GM21381 (cell line): ENCODE measurements at regions not wholly inside any gene's neighbourhood (a gene's known extent, or its start where the extent isn't known, plus 50 kb on each side); places are given as distances from the start of the nearest gene placed in this dataset.
"Not testable (repeated sequence)": the region's sequence is repeated elsewhere in the genome, so short reads cannot be mapped to it uniquely, and the experiment has no call there.

Source experiments
- ATAC-seq: cut with Tn5 transposase; IDR thresholded peaks from one replicate; pipeline ENCODE4 v1.9.1; 2021; ENCODE audit warnings: mild to moderate bottlenecking, moderate library complexity; ENCODE audit not compliant: unreplicated experiment

- no peak for ATAC-seq
Observed at GRCh38 chr7:106386958-106387357, 102.2 kb upstream of the NAMPT start.

GRCh38 chr7:106384373-106384772 is 99.6 kb upstream of the NAMPT start:
- ATAC-seq = no peak

GRCh38 chr7:106382929-106383328 is 98.1 kb upstream of the NAMPT start:
- ATAC-seq = no peak

GRCh38 chr7:106382129-106382528 is 97.3 kb upstream of the NAMPT start:
- ATAC-seq = no peak

- no peak for ATAC-seq
Observed at GRCh38 chr7:106381252-106381651, 96.5 kb upstream of the NAMPT start.

- ATAC-seq = no peak
Observed at GRCh38 chr7:106377847-106378361, 93.1 kb upstream of the NAMPT start.

GRCh38 chr7:106376026-106376799 is 91.4 kb upstream of the NAMPT start:
- no peak for ATAC-seq

GRCh38 chr7:106375499-106375898 is 90.7 kb upstream of the NAMPT start:
- ATAC-seq = no peak

- ATAC-seq = no peak
Observed at GRCh38 chr7:106374437-106374836, 89.7 kb upstream of the NAMPT start.

GRCh38 chr7:106372595-106373318 is 88.0 kb upstream of the NAMPT start:
- no peak for ATAC-seq

- no peak for ATAC-seq
Observed at GRCh38 chr7:106372126-106372525, 87.3 kb upstream of the NAMPT start.

- ATAC-seq = no peak
Observed at GRCh38 chr7:106371629-106372028, 86.8 kb upstream of the NAMPT start.

- no peak for ATAC-seq
Observed at GRCh38 chr7:106370542-106370941, 85.8 kb upstream of the NAMPT start.

GRCh38 chr7:106369816-106370215 is 85.0 kb upstream of the NAMPT start:
- ATAC-seq = no peak

- no peak for ATAC-seq
Observed at GRCh38 chr7:106369352-106369751, 84.6 kb upstream of the NAMPT start.

- ATAC-seq = no peak
Observed at GRCh38 chr7:106367664-106368063, 82.9 kb upstream of the NAMPT start.

GRCh38 chr7:106367018-106367420 is 82.2 kb upstream of the NAMPT start:
- no peak for ATAC-seq

- peak; percentile 89 for ATAC-seq
Observed at GRCh38 chr7:106365252-106366005, 80.6 kb upstream of the NAMPT start.

GRCh38 chr7:106362507-106362906 is 77.7 kb upstream of the NAMPT start:
- not testable (repeated sequence) for ATAC-seq

- ATAC-seq = peak; percentile 79
Observed at GRCh38 chr7:106358103-106358663, 73.4 kb upstream of the NAMPT start.

- ATAC-seq = no peak
Observed at GRCh38 chr7:106357675-106358074, 72.9 kb upstream of the NAMPT start.
